ENCODE measurements at regions not wholly inside any gene's neighbourhood (a gene's known extent, or its start where the extent isn't known, plus 50 kb on each side); places are given as distances from the start of the nearest gene placed in this dataset.

DNA sequence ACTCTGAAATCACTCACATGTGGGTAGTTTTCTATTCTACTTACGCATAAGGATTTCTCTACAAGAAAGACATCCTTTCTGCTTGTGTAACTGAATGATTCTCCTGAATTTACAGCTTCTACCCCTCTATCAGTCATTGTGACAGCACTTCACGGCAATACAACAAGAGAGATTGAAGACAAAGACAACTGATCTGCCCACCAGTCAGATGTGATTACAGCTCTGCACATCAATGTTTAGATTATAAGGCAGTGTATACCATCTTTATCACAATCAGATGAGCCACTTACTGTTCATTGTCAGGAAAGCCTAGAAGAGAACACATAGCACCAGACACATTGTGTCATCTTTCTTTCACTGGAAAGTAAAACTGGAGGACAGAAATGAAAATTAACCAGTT, 324.4 kb downstream of the CENPC start:
- no peak for DNase-seq

DNA sequence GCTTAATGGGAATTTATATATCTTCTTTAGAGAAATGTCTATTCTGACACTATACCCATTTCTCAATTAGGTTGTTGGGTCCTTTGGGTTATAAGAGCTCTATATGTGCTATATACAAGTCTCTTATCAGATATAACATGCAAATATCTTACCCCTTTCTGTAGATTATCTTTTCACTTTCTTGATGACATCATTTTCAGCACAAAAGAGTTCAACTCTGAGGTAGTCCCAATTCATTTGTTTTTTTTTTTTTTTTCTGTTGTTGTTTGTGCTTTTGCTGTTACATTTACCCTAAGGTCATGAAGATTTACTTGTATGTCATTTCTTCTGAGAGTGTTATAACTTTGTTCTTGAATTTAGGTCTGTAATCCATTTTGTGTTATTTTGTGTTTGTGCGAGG, 326.4 kb downstream of the CENPC start:
- DNase-seq, result no peak

DNA sequence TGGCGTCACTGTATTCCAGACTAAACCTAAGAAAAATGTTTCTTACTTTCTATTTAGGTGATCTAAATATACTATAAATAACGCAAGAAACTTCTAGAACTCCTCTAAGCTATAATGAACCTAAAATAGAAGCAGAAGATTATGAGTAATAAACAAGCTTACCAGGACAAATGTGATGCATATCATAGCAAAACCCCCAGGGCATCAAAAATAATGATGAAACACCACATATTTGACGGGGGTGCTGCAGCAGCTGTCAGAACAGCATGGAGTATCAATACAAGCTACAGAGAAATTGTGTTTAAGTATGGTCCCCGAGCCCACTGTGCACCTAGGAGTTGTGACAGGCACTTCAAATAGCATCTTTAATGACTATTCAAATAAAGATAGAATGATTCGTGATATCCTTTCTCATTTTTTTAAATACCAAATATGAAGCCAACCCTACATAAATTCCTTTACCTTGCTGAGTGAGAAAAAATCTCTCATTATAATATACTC, 337.3 kb downstream of the CENPC start:
- DNase-seq, result no peak

DNA sequence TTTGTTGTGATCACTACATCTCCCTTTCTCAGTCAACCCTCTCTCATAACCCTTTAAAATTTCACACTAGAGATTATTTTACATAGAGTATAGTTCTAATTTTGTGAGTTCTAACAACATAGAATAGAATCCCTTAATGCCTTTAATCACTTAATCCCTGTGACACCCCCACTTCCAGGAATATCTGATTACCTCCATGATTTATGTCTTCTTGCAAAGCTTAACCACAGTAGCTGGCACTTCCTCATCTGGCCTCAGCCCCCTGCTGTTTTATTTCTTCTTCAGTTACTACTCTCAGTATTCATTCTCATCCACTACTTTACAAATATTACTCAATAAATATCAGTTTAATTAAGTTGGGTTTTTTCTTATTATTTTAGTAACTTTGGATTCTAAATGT, 340.9 kb downstream of the CENPC start:
- no peak for DNase-seq

DNA sequence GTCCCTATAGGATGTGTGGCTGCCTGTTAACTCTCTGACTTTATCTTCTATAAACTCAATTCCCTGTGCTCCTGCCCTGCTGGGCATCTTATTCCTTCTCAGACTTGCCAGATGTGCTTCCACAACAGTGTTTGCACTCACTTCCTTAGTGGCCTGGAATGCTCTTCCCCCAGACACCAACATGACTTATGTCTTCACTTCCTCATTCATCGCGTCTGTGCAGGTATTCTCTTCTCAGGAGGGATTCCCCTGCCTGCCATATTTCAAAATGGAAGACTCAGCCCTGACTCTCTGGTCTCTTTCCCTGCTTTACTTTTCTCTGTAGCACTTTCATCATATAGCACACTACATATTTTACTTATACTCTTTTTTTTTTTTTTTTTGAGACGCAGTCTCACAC, 344.0 kb downstream of the CENPC start:
- DNase-seq, result no peak

DNA sequence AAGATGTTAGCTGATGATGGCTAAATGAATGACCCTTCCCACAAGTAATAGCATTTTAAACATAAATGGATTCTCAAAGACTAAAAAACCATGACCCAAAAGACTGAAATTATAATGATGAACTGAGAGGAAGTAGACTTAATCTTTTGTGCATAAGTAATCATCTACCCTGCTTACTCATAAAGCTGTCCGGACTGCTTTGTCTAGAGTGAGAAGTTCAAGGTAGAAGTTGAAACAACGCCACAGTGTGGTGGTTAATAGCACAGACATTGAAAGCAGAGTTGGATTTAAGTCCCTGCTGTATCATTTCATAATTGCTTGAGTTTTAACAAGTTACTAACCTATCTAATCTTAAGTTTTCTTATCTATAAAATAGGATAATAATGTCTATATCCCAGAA, 346.6 kb downstream of the CENPC start:
- no peak for DNase-seq

DNA sequence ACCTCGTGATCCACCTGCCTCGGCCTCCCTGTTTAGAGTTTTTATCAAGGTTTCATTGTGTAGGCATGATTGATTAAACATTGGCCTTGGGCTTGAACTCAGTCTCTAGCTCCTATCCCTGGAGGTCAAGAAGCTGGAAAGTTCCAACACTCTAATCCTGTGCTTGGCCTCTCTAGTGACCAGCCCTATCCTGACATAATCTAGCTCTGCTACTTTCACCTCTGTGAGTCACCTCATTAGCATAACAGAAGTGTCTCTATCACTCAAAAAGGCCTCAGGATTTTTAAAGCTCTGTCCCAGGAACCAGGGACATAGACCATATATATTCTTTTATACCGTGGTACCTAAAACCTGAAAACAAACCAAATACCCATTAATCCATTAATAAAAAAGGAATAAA, 377.5 kb downstream of the CENPC start:
- DNase-seq, result no peak

DNA sequence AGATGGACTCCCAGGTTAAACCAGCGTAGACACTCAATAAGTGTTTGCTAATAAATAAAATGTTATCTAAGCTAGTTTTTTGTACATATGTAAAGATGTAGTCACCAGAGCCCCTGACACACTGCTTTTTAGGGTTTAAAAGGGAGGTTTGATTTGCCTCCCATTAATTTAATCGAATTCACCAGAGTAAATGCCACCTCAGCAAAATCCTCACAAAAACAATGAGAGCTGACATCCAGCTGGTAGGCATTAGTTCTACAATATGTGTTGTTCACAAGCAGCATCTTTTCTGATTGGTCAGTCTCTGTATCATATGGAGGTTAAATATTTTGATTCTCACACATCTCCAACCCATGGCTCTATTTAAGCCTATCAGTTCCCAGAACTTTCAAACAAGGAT, 382.6 kb downstream of the CENPC start:
- DNase-seq, result no peak

DNA sequence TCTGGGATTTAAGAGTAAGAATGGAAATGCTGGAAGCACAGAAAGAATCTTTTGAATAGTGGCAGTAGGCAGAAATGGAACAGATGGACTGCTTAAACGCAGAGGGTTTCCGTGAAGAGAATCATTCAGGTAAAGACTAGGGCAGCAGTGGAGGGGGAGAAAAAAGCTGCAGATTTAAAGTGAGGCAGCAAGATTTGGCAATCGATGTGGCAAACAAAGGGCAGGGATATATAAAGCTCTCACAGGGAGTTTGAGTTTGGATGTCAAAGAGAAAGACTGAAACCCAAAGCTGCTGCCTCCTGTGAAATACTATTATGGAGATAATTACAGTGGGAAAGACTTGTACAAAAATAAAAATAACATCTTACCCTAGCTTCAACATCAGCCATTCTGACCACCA, 384.0 kb downstream of the CENPC start:
- no peak for DNase-seq

DNA sequence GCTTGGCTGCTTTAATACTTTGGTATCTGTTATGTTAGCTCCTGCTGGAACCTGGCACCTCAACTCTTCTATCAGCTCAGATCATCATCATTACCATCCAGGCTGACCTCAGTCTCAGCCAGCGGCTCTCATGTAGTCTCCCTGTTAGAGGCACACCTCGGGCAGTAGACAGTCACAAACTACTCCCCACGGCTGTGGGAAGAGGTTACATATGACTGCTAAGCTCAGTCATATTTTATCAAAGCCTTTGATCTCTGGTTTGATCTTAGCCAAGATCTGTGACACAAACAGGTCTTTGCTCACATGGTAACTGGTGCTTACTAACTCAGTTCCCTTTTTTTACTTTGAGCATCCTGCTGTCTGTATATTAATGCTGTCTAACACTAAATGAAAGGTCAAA, 384.9 kb downstream of the CENPC start:
- DNase-seq, result no peak

DNA sequence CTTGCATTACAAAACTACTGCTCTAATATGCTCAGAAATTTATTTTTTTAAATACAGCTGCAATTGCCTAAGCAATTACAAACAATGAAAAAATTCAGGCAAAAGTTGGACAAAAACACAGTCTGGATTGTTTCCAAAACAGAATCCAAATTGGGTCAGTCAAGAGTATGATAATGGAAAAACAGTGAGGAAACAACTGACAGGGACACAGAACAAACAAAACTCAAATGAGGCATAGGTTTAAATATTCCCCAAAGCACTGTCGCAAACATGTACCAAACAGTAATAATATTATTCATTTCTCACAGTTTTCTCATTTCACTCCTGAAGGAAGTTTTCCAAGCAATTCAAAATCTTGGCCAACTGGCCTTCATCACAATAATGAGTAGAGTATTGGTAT, 386.6 kb downstream of the CENPC start:
- no peak for DNase-seq

DNA sequence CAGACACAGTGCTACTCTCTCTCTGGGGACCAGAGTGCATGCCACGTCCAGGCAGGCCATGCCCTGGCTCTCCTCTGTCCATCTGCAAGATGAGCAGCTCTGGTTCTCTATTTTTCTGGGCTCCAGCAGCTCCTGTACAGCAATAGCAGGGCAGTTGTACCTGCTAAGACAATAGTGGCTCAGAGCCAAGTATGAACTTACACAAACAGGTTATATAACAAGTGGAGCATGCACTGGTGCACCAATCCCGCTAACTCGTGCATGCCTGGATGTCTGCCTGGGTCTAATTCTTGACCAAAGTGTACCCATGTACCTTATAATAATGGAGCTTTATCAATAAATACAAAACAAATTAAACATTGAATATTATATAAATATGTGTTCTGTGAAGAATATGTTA, 392.3 kb downstream of the CENPC start:
- no peak for DNase-seq

DNA sequence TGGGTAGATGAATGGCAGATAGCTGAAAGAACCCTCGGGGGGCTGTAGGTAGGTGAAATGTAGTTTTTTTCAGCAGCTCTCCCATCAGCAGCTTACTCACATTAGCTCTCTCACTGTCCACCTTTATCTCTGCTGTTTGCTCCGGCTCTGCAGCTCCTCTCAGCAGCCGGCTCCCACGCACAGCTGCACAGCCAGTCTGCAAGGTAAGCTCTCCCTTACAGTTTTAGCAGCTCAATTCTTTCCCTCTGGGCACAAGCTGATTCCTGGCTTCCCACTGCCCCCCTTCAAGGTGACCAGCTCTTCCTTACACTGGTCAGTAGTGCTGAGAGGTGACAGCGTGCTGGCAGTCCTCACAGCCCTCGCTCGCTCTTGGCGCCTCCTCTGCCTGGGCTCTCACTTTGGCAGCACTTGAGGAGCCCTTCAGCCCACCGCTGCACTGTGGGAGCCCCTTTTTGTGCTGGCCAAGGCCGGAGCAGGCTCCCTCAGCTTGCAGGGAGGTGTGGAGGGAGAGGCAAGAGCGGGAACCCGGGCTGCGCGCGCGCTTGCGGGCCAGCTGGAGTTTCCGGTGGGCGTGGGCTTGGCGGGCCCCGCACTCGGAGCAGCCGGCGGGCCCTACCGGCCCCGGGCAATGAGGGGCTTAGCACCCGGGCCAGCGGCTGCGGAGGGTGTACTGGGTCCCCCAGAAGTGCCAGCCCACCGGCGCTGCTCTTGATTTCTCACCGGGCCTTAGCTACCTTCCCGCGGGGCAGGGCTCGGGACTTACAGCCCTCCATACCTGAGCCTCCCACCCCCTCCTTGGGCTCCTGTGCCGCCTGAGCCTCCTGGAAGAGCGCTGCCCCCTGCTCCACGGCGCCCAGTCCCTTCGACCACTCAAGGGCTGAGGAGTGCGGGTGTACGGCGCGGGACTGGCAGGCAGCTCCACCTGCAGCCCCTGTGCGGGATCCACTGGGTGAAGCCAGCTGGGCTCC, 393.6 kb downstream of the CENPC start:
- DNase-seq, result no peak

DNA sequence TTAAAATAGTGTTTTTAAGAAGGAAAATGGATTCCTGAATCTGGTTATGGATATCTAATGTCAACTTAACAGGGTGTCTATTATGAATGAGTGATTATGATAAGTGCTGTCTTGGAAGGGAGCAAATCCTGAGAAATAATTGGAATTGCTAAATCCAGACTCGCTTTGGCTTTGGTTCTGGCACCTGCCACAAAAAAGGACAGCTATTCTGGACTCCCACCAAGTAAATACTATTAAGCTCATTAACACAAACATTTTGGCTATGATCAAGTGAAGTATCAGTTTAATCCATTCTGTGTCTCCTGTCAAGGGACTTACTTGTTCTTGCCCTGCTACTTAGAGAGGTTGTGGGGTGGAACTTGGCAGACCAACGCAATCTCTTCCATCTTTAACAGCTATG, 403.7 kb downstream of the CENPC start:
- DNase-seq, result no peak

DNA sequence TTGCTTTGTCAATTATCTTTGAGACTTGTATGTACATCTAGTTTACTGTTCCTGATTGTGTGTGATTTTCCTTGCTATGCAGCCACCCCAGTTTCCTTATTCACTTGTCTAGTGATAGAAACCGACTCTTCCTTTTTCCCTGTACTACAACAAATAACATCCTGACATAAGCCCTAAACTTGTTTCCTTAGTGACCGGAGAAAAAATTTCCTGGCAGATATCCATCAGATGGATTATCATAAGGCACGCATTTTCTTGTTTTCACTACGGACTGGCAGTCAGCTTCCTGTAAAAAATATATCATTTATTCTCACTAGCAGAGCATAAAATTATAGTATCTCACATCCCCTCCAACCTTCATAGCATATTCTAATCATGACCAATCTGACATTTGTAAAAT, 410.7 kb downstream of the CENPC start:
- no peak for DNase-seq

DNA sequence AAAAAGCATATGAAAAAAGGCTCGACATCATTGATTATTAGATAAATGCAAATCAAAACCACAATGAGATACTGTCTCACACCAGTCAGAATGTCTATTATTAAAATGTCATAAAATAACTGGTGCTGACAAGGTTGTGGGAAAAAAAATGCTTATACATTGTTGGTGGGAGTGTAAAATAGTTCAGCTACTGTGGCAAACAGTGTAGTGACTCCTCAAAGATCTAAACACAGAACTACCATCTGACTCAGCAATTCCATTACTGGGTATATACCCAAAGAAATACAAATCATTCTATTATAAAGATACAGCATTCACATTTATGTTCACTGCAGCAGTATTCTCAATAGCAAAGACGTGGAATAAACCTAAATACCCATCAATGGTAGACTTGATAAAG, 412.1 kb downstream of the CENPC start:
- DNase-seq, result no peak

DNA sequence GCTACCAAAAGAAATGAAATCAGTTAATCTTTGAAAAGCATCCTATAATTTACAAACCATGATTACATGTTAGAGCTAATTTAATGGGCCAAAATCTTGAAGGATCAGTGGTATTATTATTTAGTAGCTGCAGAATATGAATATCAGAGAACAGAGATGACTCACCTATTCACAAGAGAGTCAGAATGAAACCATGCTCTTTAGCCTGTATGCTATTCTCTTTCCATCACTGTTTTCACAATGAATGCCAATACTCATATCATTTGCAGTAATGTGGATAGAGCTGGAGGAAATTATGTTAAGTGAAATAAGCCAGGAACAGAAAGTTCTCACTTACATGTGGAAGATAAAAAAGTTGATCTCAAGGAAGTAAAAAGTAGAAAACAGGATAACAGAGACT, 414.1 kb downstream of the CENPC start:
- DNase-seq, result no peak

DNA sequence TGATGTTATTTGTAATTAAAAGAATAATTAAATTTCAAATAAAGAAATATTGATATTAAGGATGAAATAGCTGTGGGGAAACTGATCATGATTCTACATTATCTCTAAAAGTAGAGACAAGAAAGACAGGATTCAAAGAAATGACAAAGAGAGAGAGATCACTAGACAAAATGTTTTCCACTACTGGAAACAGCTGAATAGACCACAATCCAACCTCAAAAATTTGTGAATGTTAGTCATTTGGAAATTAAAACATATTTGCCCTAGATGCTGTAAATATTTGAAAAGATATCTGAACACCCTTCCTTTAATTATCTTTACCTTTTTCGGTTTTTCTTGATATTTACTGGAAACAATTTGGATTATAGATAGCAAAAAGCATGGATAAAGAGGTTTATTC, 414.9 kb downstream of the CENPC start:
- DNase-seq, result no peak

DNA sequence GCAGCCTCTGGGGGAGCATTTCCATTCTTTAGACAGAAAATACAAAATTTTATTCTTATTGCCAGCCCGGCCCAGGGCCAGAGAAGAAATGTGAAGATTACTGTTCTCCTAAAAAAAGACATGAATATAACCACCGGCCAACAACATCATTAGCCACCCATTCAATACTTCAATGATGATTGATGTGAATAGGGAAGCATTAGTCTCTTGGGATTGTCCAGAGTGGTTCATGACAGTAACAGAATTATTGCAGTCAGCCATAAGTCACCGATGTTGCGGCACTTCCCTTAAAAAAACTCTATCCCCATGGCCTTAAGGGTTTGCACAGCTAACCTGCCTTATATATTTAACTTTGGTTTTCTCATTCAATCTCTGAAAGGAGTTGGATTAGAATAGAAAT, 418.7 kb downstream of the CENPC start:
- no peak for DNase-seq

DNA sequence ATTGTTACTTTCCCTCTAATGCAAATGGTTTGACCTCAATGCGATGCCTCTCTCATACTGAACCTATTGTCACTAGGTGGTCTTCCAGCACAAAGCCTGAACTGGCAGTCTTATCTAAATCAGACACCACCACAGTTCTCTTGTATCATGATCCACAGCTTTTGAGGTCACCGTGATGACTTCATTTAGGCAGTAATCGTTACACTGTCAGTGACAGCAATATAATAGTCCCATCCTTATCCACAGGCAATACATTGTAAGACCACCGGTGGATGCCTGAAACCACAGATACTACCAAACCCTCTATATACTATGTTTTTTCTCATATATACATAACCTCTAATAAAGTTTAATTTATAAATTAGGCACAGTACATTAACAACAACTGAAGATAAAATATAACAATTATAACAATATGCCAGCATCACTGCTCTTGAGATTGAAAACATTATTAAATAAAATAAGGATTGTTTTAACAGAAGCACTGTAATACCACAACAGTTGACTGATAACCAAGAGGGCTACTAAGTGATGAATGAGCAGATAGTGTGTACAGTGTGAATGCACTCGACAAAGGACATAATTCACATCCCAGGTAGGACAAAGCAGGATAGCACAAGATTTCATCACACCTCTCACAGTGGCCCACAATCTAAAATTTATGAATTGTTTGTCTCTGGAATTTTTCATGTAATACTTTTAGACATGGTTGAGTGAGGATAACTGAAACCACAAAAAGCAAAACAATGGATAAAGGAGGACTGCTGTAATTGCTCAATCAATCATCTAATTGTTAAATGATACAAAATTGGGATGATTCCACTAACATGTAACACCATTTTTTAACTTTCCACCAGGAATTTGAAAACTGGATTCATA, 419.4 kb downstream of the CENPC start:
- DNase-seq, result no peak

DNA sequence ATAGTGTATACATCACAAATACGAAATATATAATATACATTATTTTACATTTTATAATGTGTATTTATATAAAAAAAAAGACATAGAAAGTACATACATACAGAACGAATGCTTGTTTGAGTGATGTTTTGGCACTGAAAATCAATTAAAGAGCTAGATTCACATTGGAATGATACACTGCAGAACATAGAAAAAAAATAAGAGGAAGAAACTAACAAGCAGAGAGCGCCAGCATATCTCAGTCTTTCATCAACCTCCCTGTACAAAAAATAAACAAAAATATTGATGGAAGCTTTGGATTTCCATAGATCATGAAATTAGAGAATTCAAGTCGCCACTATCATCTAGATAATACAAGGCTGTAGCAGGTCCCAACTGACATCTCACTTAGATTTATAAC, 420.6 kb downstream of the CENPC start:
- no peak for DNase-seq

DNA sequence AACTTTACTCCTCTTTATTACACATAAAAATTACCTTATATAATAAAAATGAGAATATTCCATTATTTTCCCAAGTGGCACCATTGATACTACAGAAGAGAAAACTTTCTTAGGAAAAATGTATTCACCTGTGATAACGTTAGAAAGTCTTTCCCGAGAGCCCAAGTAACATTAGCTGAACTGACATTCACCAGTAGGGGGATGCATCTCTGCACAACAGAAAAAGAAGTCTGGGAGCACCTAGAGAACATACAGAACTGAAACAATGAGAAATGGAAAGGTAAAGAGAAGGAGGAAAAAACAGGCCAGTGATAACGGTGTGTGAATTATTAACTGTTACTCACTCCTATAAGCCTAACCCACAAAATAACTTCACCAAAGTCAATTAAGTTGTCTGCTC, 423.3 kb downstream of the CENPC start:
- DNase-seq, result no peak

DNA sequence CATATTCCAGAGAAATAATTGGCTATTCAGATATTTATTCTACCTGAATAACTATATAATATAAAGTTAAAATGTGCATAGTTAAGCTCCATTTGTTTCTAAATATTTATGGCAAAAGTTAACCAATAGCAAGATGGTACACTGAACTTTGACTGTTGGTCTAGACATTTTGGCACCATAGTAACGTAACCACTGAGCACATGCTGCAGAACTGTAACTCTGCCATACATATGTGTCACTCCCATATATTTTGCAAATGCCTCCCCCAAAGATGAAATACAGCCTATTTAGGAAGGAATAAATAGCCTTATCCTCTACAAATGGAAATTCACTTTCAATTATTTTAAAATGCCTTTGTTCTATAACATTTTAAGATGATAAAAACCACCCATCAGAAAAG, 424.9 kb downstream of the CENPC start:
- DNase-seq, result no peak

DNA sequence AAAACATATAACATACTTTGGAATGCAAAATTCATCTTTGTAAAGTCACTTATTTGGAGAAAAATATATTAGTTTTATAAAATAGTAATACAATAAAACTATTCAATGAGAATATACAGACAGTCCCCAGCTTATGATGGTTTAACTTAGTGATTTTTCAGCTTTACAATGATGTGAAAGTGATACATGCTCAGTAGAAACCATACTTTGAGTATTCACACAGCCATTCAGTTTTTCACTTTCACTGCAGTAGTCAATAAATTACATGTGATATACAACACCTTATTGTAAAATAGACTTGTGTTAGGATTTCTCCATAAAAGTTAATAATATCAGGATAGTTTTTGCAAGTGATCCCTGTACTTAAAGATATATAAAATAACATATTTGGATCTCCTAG, 436.0 kb downstream of the CENPC start:
- DNase-seq, result no peak
